ENCODE measurements at regions not wholly inside any gene's neighbourhood (a gene's known extent, or its start where the extent isn't known, plus 50 kb on each side); places are given as distances from the start of the nearest gene placed in this dataset.
A peak's percentile ranks its signal among the peaks of the same experiment; 100 is the strongest.

DNA sequence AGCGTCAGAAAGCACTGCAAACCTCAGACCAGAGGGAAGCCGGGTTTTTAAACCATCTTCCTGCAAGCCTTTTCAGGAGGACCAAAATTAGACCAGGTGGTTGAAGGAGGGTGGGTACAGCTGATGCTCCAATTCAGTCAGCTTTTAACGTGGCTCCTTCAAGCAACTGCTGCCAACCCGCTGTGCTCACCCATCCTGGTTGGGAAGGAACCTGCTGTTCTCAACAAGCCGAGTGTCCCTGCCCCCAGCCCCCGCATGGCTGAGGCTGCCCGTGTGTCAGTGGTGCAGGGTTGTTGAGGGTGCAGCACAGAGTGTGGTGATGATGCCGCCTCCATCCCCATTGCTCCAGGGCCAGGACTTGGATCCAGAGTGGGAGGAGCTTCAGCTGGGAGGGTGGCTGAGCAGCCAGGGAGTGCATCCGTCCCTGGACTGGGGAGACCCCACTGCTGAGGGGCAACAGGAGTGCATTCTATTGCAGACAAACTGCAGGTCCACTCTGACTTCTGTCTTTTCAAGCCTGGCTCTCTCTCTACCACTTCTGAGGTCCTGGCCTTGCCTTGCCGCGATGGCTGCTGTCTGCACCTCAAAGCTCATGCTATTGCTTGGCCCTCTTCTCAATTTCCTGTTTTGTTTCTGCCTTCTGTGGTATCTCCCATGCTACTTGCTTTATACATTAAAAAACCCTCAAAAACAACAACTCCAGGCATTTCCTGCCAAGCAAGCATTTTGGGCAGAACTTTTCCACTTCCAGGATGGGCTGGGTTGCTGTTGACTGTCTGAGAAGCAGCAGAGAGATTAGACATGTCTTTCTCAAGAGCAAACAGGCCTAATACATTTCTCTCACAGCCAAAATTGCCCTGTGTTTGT lies 134.7 kb downstream of the DNAJB6 start:
- 74 to 84% methylated on average over 11 of the region's 11 CpGs for WGBS, 2 donors

DNA sequence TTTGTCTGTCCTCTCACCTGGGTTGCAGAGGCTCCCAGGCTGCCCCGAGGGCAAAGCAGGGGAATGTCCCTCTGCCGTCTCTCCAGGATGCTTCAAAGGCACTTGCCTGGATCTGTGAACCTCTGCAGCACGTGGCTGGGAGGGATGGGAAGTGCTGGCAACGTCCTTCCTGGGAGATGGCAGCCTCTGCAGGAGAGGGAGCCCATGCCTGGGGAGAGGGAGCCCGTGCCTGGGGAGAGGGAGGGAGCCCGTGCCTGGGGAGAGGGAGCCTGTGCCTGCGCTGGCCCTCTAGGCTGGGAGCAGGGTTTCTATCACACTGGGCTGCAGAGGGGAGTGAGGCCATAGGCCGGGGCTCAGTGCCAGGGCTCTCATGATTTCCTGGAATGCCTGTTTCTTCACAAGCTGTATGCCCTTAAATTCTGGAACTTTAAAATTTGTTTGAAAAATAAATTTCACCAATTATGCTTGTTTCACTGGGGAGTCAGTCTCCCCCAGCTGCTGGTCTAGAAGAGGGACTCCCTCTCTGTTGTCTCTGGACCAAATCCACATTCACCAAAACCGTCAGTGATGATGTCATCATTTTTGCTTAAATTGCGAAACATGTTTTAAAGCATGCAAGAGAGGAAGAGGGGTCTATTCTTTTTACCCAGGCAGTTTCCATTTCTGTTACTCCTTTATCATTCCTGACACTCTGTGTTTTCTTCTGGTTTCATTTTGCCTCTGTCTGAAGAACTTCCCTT lies 135.7 kb downstream of the DNAJB6 start:
- DNase-seq = no peak
- Histone ChIP-seq H3K9me3 (no peaks in the 10 kb centered on the region), H3K36me3 (ENCODE audit: low read depth, missing control alignments) (no peaks in the 10 kb centered on the region), H3K27me3 (no peaks in the 10 kb centered on the region), H3K27ac (no peak overlapping the region), H3K4me3 (no peak overlapping the region), H3K4me1 (no peaks in the 10 kb centered on the region)
- no peak for TF ChIP-seq POLR2A (IDR thresholded peaks at IDR 0.05)
- TF ChIP-seq, protein P1, sequence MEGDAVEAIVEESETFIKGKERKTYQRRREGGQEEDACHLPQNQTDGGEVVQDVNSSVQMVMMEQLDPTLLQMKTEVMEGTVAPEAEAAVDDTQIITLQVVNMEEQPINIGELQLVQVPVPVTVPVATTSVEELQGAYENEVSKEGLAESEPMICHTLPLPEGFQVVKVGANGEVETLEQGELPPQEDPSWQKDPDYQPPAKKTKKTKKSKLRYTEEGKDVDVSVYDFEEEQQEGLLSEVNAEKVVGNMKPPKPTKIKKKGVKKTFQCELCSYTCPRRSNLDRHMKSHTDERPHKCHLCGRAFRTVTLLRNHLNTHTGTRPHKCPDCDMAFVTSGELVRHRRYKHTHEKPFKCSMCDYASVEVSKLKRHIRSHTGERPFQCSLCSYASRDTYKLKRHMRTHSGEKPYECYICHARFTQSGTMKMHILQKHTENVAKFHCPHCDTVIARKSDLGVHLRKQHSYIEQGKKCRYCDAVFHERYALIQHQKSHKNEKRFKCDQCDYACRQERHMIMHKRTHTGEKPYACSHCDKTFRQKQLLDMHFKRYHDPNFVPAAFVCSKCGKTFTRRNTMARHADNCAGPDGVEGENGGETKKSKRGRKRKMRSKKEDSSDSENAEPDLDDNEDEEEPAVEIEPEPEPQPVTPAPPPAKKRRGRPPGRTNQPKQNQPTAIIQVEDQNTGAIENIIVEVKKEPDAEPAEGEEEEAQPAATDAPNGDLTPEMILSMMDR (IDR thresholded peaks at IDR 0.05) = no peak
- WGBS, 2 donors = 82% methylated on average over 10 of the region's 10 CpGs
- intact Hi-C loops (cut with DNase I; ENCODE audit: low total_unique reads) = no loop called here

More for the DNA sequence above, 134.7 kb downstream of the DNAJB6 start:
- Histone ChIP-seq H3K36me3 (ENCODE audit: low read depth, missing control alignments) (no peaks in the 10 kb centered on the region), H3K27me3 (no peaks in the 10 kb centered on the region), H3K4me1 (no peaks in the 10 kb centered on the region), H3K4me3 (no peak overlapping the region), H3K27ac (no peak overlapping the region), H3K9me3 (no peaks in the 10 kb centered on the region)
- no peak for DNase-seq
- intact Hi-C loops (cut with DNase I; ENCODE audit: low total_unique reads) = no loop called here
- TF ChIP-seq POLR2A (IDR thresholded peaks at IDR 0.05) = no peak
- TF ChIP-seq, protein P1 (IDR thresholded peaks at IDR 0.05) = no peak

DNA sequence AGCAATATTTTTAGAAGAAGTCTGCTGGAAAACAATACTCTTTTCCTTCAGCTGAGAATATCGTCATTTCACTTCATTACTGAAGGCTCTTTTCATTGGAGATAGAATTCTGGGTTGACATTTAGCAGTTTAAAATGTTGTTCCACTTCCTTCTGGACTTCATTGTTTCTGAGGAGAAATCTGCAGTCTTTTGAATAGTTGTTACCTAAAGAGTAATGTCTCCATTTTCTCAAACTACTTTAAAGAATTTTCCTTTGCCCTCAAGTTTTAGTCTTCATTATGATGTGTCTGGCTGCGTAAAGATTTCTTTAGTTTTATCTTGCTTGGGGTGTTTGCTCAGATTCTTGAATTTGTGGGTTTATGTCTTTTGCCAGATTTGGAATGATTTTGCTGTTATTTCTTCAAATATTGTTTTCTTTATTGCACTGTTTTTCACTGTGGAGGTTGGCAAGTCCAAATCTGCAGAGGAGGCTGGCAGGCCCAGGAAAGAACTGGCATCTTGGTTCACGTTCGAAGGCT lies 136.3 kb downstream of the DNAJB6 start:
- Histone ChIP-seq H3K4me1 (no peaks in the 10 kb centered on the region), H3K27me3 (no peaks in the 10 kb centered on the region), H3K27ac (no peak overlapping the region), H3K36me3 (ENCODE audit: low read depth, missing control alignments) (no peaks in the 10 kb centered on the region), H3K9me3 (no peaks in the 10 kb centered on the region), H3K4me3 (no peak overlapping the region)
- no peak for DNase-seq
- TF ChIP-seq, protein P1 (IDR thresholded peaks at IDR 0.05) = no peak
- TF ChIP-seq POLR2A (IDR thresholded peaks at IDR 0.05) = no peak
- intact Hi-C loops (cut with DNase I; ENCODE audit: low total_unique reads) = no loop called here
- 78 to 86% methylated on average over 4 of the region's 4 CpGs for WGBS, 2 donors

DNA sequence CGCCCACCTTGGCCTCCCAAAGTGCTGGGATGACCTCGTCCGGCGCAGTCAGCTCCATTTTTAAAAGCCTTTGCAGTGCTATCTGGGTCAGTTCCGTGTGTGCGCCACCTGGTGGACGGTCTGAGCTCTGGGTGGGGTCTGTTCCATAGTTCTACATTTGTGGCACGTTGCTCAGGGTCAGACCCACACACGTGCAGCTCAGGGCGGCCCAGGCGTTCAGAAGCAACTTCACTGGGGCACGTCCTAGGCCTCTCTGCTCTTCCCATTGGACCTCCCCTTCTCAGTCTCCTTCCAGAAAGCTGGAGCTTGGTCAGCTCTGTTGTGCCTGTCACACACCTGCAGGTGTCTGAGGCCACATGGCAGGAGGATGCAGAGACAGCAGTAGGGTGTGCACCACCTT lies 137.9 kb downstream of the DNAJB6 start:
- Histone ChIP-seq H3K36me3 (ENCODE audit: low read depth, missing control alignments) (no peaks in the 10 kb centered on the region), H3K4me3 (no peak overlapping the region), H3K27me3 (no peaks in the 10 kb centered on the region), H3K4me1 (no peaks in the 10 kb centered on the region), H3K27ac (no peak overlapping the region), H3K9me3 (no peaks in the 10 kb centered on the region)
- TF ChIP-seq POLR2A (IDR thresholded peaks at IDR 0.05) = no peak
- TF ChIP-seq, protein P1 (IDR thresholded peaks at IDR 0.05) = peak in 1 of 3 experiments; percentile 44
- 55 to 65% methylated on average over 12 of the region's 12 CpGs for WGBS, 2 donors
- no peak for DNase-seq
- intact Hi-C loops (cut with DNase I; ENCODE audit: low total_unique reads) = no loop called here

Measured in testis (tissue), 2 donors.